GM23338 (cell line): ENCODE measurements at regions not wholly inside any gene's neighbourhood (a gene's known extent, or its start where the extent isn't known, plus 50 kb on each side); places are given as distances from the start of the nearest gene placed in this dataset.

Source experiments
- CREB1 ChIP-seq: fragments of 250-450 bp; sonication (Bioruptor Pico); IDR thresholded peaks from 2 replicates; pipeline ENCODE4 v1.5.0; 2020; ENCODE audit warnings: low read depth, mild to moderate bottlenecking, moderate library complexity
- CTCF ChIP-seq, 2 experiments: fragments of 200-600 bp in 1 of 2; sonication (generic) in 1 of 2; conservative IDR thresholded peaks; 2 replicates each; pipeline versions ENCODE4 v1.5.1 to v1.6.1; 2016 to 2017; ENCODE audit warnings: antibody characterized with exemption in 2 of 2, low read depth in 2 of 2, mild to moderate bottlenecking in 2 of 2, moderate library complexity in 1 of 2
- EZH2 ChIP-seq: fragments of 200-600 bp; sonication (generic); IDR thresholded peaks from one replicate; pipeline ENCODE4 v1.8.0; 2017; ENCODE audit warnings: antibody characterized with exemption, mild to moderate bottlenecking, low read depth; ENCODE audit not compliant: unreplicated experiment
- EZH2phosphoT487 ChIP-seq: fragments of 200-600 bp; sonication (generic); IDR thresholded peaks from one replicate; pipeline ENCODE4 v1.8.1; 2018; ENCODE audit warnings: antibody characterized with exemption; ENCODE audit not compliant: unreplicated experiment
- JUNB ChIP-seq: IDR thresholded peaks from one replicate; pipeline ENCODE4 v1.6.1; 2016; ENCODE audit warnings: antibody characterized with exemption; ENCODE audit not compliant: unreplicated experiment
- NANOG ChIP-seq: IDR thresholded peaks from 2 replicates; pipeline ENCODE4 v1.6.1; 2016; ENCODE audit warnings: antibody characterized with exemption, borderline replicate concordance
- POLR2AphosphoS5 ChIP-seq: IDR thresholded peaks from 2 replicates; pipeline ENCODE4 v1.6.1; 2016; ENCODE audit warnings: antibody characterized with exemption, low read depth
- REST ChIP-seq: IDR thresholded peaks from one replicate; pipeline ENCODE4 v1.6.1; 2018; ENCODE audit warnings: antibody characterized with exemption; ENCODE audit not compliant: unreplicated experiment
- STAT1 ChIP-seq: IDR thresholded peaks from one replicate; pipeline ENCODE4 v1.6.1; 2016; ENCODE audit warnings: antibody characterized with exemption; ENCODE audit not compliant: unreplicated experiment
- ZNF114 ChIP-seq: fragments of 250-450 bp; sonication (Bioruptor Pico); IDR thresholded peaks from 2 replicates; pipeline ENCODE4 v1.5.0; 2020; ENCODE audit warnings: mild to moderate bottlenecking, moderate library complexity
- ZNF331 ChIP-seq: fragments of 250-450 bp; sonication (Bioruptor Pico); IDR thresholded peaks from 2 replicates; pipeline ENCODE4 v1.5.0; 2020; ENCODE audit warnings: low read depth, mild to moderate bottlenecking, moderate library complexity
- ZNF462 ChIP-seq: fragments of 250-450 bp; sonication (Bioruptor Pico); IDR thresholded peaks from 2 replicates; pipeline ENCODE4 v1.5.0; 2020; ENCODE audit warnings: mild to moderate bottlenecking, moderate library complexity

GRCh38 chr2:65490222-65490621 lies 57.8 kb upstream of the SPRED2 start:
- TF ChIP-seq POLR2AphosphoS5, result no peak
- TF ChIP-seq CTCF (conservative IDR thresholded peaks at IDR 0.05; ENCODE audit: low read depth in 2 of 2), result no peak
- TF ChIP-seq EZH2, result no peak
- no peak for TF ChIP-seq EZH2phosphoT487
- TF ChIP-seq STAT1, result no peak
- TF ChIP-seq JUNB, result no peak
- no peak for TF ChIP-seq ZNF114 (CRISPR knock-in tag)
- TF ChIP-seq REST, result no peak
- TF ChIP-seq CREB1, result no peak
- no peak for TF ChIP-seq ZNF462 (CRISPR knock-in tag)
- TF ChIP-seq ZNF331 (CRISPR knock-in tag), result no peak
- no peak for TF ChIP-seq NANOG
